NCI-H2029 (cell line): ENCODE measurements at regions not wholly inside any gene's neighbourhood (a gene's known extent, or its start where the extent isn't known, plus 50 kb on each side); places are given as distances from the start of the nearest gene placed in this dataset.
"Not testable (repeated sequence)": the region's sequence is repeated elsewhere in the genome, so short reads cannot be mapped to it uniquely, and the experiment has no call there.

Source experiments
- DNase-seq: peaks from one replicate; lab custom pipeline; 2025; lab: John Stamatoyannopoulos, UW

- no peak for DNase-seq
Measured at GRCh38 chr2:22970284-22970975, 414.5 kb upstream of the KLHL29 start.

- no peak for DNase-seq
Measured at GRCh38 chr2:22970991-22971390, 414.0 kb upstream of the KLHL29 start.

- no peak for DNase-seq
Measured at GRCh38 chr2:22981785-22982184, 403.2 kb upstream of the KLHL29 start.

DNA sequence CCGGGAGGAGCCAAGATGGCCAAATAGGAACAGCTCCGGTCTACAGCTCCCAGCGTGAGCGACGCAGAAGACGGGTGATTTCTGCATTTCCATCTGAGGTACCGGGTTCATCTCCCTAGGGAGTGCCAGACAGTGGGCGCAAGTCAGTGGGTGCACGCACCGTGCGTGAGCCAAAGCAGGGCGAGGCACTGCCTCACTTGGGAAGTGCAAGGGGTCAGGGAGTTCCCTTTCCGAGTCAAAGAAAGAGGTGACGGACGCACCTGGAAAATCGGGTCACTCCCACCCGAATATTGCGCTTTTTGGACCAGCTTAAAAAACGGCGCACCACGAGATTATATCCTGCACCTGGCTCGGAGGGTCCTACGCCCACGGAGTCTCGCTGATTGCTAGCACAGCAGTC, 400.8 kb upstream of the KLHL29 start:
- DNase-seq: not testable (repeated sequence)

DNA sequence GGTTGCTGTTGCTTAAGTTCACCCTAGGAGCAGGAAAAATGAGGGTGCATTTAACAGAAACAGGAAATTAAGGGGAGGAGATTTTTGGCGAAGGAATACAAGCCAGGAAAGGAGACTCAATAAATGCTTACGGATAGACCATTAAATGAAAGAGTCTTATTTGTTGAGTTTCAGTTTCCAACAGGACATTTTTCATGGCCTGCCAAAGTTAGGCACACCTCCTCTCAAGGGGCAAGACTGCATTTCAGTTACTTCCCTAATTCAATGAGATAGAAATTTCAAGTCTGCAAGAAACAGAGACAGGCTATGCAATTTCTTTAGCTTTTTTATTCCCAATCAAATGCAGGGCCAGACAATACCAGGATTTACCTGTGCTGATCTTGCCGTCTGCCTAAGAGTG, 394.7 kb upstream of the KLHL29 start:
- DNase-seq: no peak

- no peak for DNase-seq
Measured at GRCh38 chr2:22991844-22992243, 393.1 kb upstream of the KLHL29 start.

- no peak for DNase-seq
Measured at GRCh38 chr2:22992441-22992840, 392.5 kb upstream of the KLHL29 start.

- no peak for DNase-seq
Measured at GRCh38 chr2:22993250-22993649, 391.7 kb upstream of the KLHL29 start.

- no peak for DNase-seq
Measured at GRCh38 chr2:22995576-22995975, 389.4 kb upstream of the KLHL29 start.

DNA sequence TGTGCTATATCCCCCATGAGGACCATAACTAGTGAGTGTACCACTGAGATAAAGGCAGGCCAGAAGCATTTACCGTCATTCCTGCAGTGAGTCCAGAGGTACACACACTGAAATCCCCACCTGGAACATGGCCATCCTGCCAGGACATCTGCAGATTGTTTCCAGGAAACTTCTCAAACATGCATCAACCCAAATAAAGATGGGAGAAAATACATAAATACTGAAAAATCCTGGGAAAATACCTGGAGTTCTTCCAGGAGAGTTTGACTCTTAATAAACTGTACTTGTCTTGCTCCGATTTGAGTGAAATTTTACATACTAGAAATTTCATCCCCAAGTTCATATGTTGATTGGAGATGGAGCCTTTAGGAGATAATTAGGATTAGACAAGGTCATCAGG, 388.1 kb upstream of the KLHL29 start:
- DNase-seq: no peak

- DNase-seq: no peak
Measured at GRCh38 chr2:22998359-22998758, 386.6 kb upstream of the KLHL29 start.

GRCh38 chr2:22999951-23000350, 385.0 kb upstream of the KLHL29 start:
- DNase-seq: no peak

GRCh38 chr2:23002234-23002633, 382.7 kb upstream of the KLHL29 start:
- no peak for DNase-seq

GRCh38 chr2:23005469-23005868, 379.5 kb upstream of the KLHL29 start:
- no peak for DNase-seq

DNA sequence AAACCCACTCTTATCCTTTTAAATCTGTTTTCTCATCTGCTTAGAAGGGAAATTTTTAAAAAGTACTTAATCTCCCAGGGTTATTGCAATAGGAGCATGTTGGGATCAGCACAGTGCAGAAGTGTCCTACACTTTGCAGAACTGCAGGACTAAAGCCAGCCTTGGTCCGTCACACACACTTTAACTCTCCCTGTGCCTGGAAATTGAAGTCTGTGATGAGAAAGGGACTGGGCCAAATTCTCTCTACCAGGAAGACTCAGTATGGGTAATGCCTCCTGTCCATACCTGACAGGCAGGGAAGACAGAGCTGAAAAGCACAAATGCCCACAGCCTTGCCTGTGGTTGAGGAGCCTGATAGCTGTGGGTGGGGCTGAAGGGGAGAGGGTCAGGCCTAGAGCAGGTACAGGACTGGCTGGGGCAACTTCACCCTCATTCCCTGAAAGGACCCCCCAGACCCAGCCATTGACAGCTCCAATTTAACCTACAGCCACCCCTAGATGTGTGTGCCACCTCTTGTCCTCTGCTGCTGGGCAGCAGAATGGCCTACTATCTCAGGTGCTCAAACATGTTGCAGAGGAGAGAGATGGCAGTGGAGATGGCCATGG, 377.2 kb upstream of the KLHL29 start:
- no peak for DNase-seq

DNA sequence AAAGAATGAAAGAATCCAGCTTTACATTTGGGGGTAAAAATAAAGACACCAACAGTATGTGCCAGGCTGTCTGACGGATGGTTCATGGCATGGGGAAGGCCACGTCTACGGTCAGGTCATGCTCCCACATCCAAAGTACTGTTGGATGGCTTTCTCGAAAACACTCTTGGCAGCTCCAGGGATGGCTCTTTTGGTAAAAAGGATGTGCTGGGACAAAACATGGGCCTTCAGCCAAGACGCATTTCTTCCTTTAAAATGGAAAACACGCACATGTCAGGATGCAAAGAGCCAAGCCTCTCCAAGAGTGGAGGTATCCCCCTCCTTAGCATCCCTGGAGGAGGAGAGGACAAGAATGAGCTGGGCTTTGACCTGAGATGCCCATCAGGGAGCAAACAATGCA, 376.5 kb upstream of the KLHL29 start:
- no peak for DNase-seq

DNA sequence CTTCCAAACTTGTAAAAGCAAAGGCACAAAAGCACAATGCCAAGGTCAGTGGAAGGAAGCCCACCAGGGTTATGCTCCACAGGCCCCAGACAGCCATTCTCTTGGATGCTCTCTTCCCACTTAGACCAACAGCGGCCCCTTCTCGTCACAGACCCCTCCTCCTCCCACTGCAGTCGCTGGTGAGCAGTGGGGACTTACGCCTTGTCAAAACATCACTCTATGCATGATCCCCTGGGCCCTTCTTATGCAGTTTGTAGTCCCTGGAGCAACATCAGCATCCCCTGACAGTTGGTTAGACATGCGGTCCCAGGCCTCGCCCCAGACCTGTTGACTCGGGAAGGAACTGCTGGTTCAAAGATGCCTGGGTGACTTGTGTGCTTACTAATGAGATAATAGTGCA, 376.0 kb upstream of the KLHL29 start:
- DNase-seq: no peak

- DNase-seq: peak; percentile 59
Measured at GRCh38 chr2:23009545-23010149, 375.3 kb upstream of the KLHL29 start.

- no peak for DNase-seq
Measured at GRCh38 chr2:23012499-23012898, 372.5 kb upstream of the KLHL29 start.

GRCh38 chr2:23015651-23016200, 369.3 kb upstream of the KLHL29 start:
- no peak for DNase-seq

DNA sequence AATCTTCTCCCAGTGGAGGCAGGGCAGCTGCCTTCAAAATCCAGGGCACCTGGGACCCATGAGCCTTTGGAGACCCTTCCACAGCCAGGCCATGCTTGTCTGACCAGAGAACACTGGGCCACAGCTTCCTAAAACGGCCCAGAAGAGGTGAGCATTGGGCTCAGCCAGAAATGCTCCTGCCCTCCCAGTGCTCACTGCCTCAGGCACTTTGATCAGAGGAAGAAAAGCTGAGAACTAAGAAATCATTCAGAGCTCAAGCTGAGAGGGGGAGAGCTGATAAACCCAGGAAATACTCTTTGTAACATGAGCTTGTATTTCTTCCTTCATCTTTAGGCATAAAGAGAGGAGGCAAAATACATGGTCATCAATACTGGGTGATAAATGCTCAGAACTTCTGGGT, 365.5 kb upstream of the KLHL29 start:
- no peak for DNase-seq

GRCh38 chr2:23020659-23021058, 364.3 kb upstream of the KLHL29 start:
- DNase-seq: no peak
